ENCODE measurements at regions not wholly inside any gene's neighbourhood (a gene's known extent, or its start where the extent isn't known, plus 50 kb on each side); places are given as distances from the start of the nearest gene placed in this dataset.
A peak's percentile ranks its signal among the peaks of the same experiment; 100 is the strongest.

DNA sequence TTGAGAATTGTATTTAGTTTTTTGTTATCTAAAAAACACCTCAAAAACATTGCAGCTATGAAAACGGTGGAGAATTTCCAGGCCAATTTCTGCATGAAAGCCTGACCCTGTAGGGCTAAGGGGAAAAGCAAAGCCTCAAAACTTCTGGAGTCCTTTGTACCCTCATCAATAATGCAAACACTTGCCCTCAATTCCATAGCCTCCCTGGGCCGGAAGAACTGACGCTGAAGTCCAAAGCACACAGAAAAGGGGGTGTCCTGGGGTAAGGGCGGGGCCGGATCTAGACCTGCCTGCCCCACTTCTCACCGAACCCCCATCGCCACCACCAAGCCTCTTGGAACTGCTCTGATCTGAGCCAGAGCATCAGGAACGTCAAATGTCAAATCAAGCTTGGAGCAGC lies 173.9 kb upstream of the S100G start:
- Mint-ChIP-seq H3K9me3 (ENCODE audit: low read depth, unreplicated experiment) (peaks cover 3% of the 10 kb centered on the region), H3K36me3 (ENCODE audit: insufficient read depth, unreplicated experiment) (no peaks in the 10 kb centered on the region), H3K27ac (ENCODE audit: unreplicated experiment) (no peak overlapping the region), H3K4me1 (ENCODE audit: low read depth, unreplicated experiment) (peaks cover 20% of the 10 kb centered on the region), H3K4me3 (ENCODE audit: low read depth, unreplicated experiment) (no peak overlapping the region), H3K27me3 (ENCODE audit: unreplicated experiment) (no peaks in the 10 kb centered on the region)
- CTCF ChIA-PET, result interaction anchor here (0.7 to 1.0 kb wide), 2 partner anchors 57 to 333 kb away, joined by 3 read pairs; no protein-coding TSS in a partner anchor
- no TSS peak for BruUV-seq (replicated peaks)
- TF ChIP-seq, protein P1, sequence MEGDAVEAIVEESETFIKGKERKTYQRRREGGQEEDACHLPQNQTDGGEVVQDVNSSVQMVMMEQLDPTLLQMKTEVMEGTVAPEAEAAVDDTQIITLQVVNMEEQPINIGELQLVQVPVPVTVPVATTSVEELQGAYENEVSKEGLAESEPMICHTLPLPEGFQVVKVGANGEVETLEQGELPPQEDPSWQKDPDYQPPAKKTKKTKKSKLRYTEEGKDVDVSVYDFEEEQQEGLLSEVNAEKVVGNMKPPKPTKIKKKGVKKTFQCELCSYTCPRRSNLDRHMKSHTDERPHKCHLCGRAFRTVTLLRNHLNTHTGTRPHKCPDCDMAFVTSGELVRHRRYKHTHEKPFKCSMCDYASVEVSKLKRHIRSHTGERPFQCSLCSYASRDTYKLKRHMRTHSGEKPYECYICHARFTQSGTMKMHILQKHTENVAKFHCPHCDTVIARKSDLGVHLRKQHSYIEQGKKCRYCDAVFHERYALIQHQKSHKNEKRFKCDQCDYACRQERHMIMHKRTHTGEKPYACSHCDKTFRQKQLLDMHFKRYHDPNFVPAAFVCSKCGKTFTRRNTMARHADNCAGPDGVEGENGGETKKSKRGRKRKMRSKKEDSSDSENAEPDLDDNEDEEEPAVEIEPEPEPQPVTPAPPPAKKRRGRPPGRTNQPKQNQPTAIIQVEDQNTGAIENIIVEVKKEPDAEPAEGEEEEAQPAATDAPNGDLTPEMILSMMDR (IDR thresholded peaks at IDR 0.05; ENCODE audit: unreplicated experiment), result no peak
- intact Hi-C loops (cut with micrococcal nuclease; ENCODE audit: unreplicated experiment), result no loop called here
- no peak for DNase-seq

DNA sequence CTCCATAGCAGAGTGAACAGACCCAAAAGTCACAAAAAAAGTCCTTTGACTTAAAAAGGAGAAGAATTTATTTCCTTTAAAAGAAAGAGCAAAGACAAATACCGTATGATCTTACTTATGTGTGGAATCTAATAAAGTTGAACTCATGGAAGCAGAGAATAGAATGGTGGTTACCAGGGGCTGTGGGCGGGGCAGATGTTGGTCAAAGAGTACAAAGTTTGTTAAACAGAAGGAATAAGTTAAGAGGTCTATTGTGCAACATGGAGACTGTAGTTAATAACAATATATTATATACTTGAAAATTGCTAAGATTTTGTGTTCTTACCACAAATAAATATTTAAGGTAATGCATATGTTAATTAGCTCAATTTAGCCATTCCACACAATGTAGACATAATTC lies 173.3 kb upstream of the S100G start:
- no peak overlapping the region for H3K27ac Mint-ChIP-seq (ENCODE audit: unreplicated experiment)
- TF ChIP-seq, protein P1 (IDR thresholded peaks at IDR 0.05; ENCODE audit: unreplicated experiment), result no peak
- no peak overlapping the region for H3K4me3 Mint-ChIP-seq (ENCODE audit: low read depth, unreplicated experiment)
- DNase-seq, result no peak
- H3K9me3 Mint-ChIP-seq (ENCODE audit: low read depth, unreplicated experiment), result peaks cover 3% of the 10 kb centered on the region
- intact Hi-C loops (cut with micrococcal nuclease; ENCODE audit: unreplicated experiment), result no loop called here
- H3K27me3 Mint-ChIP-seq (ENCODE audit: unreplicated experiment), result no peaks in the 10 kb centered on the region
- BruUV-seq (replicated peaks), result no TSS peak
- H3K4me1 Mint-ChIP-seq (ENCODE audit: low read depth, unreplicated experiment), result peaks cover 20% of the 10 kb centered on the region
- CTCF ChIA-PET, result no interaction called here
- H3K36me3 Mint-ChIP-seq (ENCODE audit: insufficient read depth, unreplicated experiment), result no peaks in the 10 kb centered on the region

DNA sequence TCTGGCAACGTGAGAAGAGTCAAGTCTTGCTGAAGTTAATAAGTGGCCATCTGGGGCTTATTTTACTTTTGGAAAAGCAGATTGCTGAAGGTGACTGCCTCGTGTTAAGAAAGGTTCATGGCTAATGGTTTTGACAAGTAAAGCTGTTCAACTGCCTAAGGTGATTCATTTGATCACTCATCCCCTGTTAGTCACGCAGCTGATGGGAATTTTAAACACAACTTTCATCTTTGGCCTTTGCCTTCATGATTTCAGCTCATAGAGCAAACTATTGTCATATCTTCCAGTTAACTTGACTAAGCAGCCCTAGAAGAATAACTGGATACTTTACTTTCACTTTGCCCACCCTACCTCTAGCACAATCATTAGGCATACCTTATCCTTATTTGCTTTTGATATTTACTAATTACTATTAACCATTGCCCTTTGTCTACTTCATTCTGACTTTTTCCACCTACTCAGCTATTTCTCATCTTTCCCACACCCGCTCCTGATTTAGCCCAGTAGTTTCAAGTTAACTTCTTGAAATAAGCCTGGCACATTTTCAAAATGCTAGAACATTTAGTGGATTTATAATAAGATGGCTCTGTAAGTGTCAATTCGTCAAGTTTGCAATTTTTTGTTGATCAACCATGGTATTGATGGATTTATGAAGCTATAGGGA lies 170.6 kb upstream of the S100G start:
- CTCF ChIA-PET, result no interaction called here
- TF ChIP-seq, protein P1 (IDR thresholded peaks at IDR 0.05; ENCODE audit: unreplicated experiment), result no peak
- H3K27ac Mint-ChIP-seq (ENCODE audit: unreplicated experiment), result peak overlapping the region; percentile 52

DNA sequence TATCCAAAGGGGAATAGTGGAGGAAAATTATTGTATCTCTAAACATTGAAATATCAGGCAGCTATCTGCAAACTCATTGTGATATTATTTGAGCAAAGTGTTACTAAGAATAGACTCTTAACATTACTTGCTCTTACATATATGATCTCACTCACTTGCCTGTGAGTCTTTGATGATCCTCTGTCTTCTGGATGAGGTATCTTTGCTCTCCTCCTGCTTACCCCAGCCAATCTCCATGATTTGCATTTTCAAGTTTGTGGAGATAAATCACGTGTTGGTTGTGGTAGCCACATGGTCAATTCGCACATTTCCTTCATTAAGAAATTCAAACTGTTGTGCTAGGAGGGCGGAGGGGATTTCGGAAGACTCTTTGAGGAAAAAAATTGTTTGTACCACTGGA lies 169.9 kb upstream of the S100G start:
- H3K27ac Mint-ChIP-seq (ENCODE audit: unreplicated experiment), result no peak overlapping the region
- no peaks in the 10 kb centered on the region for H3K36me3 Mint-ChIP-seq (ENCODE audit: insufficient read depth, unreplicated experiment)
- intact Hi-C loops (cut with micrococcal nuclease; ENCODE audit: unreplicated experiment), result no loop called here
- BruUV-seq (replicated peaks), result no TSS peak
- no peak for DNase-seq
- CTCF ChIA-PET, result no interaction called here
- H3K4me1 Mint-ChIP-seq (ENCODE audit: low read depth, unreplicated experiment), result peaks cover 34% of the 10 kb centered on the region
- H3K4me3 Mint-ChIP-seq (ENCODE audit: low read depth, unreplicated experiment), result no peak overlapping the region
- H3K9me3 Mint-ChIP-seq (ENCODE audit: low read depth, unreplicated experiment), result no peaks in the 10 kb centered on the region
- H3K27me3 Mint-ChIP-seq (ENCODE audit: unreplicated experiment), result no peaks in the 10 kb centered on the region
- TF ChIP-seq, protein P1 (IDR thresholded peaks at IDR 0.05; ENCODE audit: unreplicated experiment), result no peak

More for the DNA sequence above, 170.6 kb upstream of the S100G start:
- Mint-ChIP-seq H3K36me3 (ENCODE audit: insufficient read depth, unreplicated experiment) (no peaks in the 10 kb centered on the region), H3K9me3 (ENCODE audit: low read depth, unreplicated experiment) (peaks cover 3% of the 10 kb centered on the region), H3K4me1 (ENCODE audit: low read depth, unreplicated experiment) (peaks cover 29% of the 10 kb centered on the region), H3K4me3 (ENCODE audit: low read depth, unreplicated experiment) (no peak overlapping the region), H3K27me3 (ENCODE audit: unreplicated experiment) (no peaks in the 10 kb centered on the region)
- no peak for DNase-seq
- no TSS peak for BruUV-seq (replicated peaks)
- intact Hi-C loops (cut with micrococcal nuclease; ENCODE audit: unreplicated experiment), result no loop called here

Data from Calu3 (cell line).